ENCODE measurements at regions not wholly inside any gene's neighbourhood (a gene's known extent, or its start where the extent isn't known, plus 50 kb on each side); places are given as distances from the start of the nearest gene placed in this dataset.

DNA sequence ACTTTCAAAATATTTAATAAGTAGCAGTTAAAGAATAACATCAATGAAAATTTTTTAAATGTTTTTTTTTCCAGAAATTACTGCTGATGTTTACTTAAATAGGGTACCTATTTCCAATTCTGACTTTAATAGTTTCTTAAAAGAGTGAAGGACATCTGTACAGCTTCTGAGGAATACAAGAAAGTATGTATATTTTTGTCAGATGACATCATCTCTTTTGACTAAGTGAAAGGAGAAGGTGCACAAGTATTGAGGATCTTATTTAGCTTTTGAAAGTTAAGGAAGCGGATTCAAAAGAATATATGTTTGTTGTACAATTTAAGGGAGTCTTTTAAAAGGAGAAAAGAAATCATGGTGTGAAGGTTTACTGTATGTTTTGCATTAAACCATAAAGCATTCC, 90.0 kb upstream of the SLC35B3 start:
- H3K27ac ChIP-seq: no peak overlapping the region
- H3K4me1 ChIP-seq: no peaks in the 10 kb centered on the region
- no peak overlapping the region for H3K4me3 ChIP-seq
- H3K27me3 ChIP-seq: no peaks in the 10 kb centered on the region
- no peak for DNase-seq
- H3K9me3 ChIP-seq: no peaks in the 10 kb centered on the region
- no peaks in the 10 kb centered on the region for H3K36me3 ChIP-seq
- TF ChIP-seq POLR2A (IDR thresholded peaks at IDR 0.05): no peak
- TF ChIP-seq, protein P1, sequence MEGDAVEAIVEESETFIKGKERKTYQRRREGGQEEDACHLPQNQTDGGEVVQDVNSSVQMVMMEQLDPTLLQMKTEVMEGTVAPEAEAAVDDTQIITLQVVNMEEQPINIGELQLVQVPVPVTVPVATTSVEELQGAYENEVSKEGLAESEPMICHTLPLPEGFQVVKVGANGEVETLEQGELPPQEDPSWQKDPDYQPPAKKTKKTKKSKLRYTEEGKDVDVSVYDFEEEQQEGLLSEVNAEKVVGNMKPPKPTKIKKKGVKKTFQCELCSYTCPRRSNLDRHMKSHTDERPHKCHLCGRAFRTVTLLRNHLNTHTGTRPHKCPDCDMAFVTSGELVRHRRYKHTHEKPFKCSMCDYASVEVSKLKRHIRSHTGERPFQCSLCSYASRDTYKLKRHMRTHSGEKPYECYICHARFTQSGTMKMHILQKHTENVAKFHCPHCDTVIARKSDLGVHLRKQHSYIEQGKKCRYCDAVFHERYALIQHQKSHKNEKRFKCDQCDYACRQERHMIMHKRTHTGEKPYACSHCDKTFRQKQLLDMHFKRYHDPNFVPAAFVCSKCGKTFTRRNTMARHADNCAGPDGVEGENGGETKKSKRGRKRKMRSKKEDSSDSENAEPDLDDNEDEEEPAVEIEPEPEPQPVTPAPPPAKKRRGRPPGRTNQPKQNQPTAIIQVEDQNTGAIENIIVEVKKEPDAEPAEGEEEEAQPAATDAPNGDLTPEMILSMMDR (IDR thresholded peaks at IDR 0.05): no peak
- intact Hi-C loops (cut with DNase I; ENCODE audit: low total_unique reads): no loop called here

DNA sequence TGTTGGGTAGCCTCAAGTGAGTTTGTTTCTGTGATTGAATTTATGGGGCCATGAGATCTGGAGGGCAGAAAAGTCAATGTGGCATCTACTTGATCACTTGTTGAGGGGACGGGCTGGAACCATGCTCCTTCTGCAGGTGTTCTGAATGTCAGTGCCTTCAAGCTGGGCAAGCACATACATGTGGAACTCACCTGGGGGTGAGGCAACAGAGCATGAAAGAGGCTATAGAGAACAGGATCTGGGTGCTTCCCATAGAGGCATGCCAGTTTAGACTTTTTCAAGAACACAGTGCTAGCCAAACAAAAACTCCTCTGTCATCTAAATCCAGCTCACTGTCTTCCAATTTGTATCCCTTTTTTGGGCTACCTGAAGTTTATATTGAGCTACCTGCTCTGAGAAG, 77.8 kb upstream of the SLC35B3 start:
- Histone ChIP-seq H3K4me1 (no peaks in the 10 kb centered on the region), H3K27ac (no peak overlapping the region), H3K27me3 (no peaks in the 10 kb centered on the region), H3K9me3 (no peaks in the 10 kb centered on the region), H3K4me3 (no peak overlapping the region), H3K36me3 (no peaks in the 10 kb centered on the region)
- TF ChIP-seq POLR2A (IDR thresholded peaks at IDR 0.05): no peak
- TF ChIP-seq, protein P1 (IDR thresholded peaks at IDR 0.05): no peak
- intact Hi-C loops (cut with DNase I; ENCODE audit: low total_unique reads): no loop called here
- DNase-seq: no peak

GRCh38 chr6:8507286-8507685, 71.9 kb upstream of the SLC35B3 start:
- Histone ChIP-seq H3K4me3 (no peak overlapping the region), H3K27me3 (no peaks in the 10 kb centered on the region), H3K27ac (no peak overlapping the region), H3K4me1 (no peaks in the 10 kb centered on the region), H3K36me3 (no peaks in the 10 kb centered on the region), H3K9me3 (no peaks in the 10 kb centered on the region)
- no peak for TF ChIP-seq POLR2A (IDR thresholded peaks at IDR 0.05)
- TF ChIP-seq, protein P1 (IDR thresholded peaks at IDR 0.05): no peak
- no peak for DNase-seq
- intact Hi-C loops (cut with DNase I; ENCODE audit: low total_unique reads): no loop called here

DNA sequence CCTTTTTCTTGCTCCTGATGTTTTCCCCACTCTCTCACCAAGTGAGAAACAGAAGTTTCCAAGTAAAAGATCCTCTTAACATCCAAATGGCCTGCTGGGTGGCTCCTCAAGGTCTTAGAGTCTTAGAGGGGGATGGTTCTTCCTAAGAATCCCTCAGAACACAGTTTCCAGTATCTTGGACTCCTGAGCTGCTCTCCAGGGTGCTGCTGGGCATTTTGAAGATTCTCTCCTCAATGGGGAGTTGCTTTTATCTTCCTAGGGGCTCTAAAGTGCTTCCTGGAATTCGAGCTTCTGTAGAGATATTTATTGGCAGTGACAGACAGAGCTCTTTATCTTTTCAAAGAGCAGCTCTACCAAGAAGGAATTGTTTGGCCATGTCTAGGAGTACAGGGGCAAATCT, 70.8 kb upstream of the SLC35B3 start:
- intact Hi-C loops (cut with DNase I; ENCODE audit: low total_unique reads): no loop called here
- TF ChIP-seq, protein P1 (IDR thresholded peaks at IDR 0.05): no peak
- no peak for TF ChIP-seq POLR2A (IDR thresholded peaks at IDR 0.05)

DNA sequence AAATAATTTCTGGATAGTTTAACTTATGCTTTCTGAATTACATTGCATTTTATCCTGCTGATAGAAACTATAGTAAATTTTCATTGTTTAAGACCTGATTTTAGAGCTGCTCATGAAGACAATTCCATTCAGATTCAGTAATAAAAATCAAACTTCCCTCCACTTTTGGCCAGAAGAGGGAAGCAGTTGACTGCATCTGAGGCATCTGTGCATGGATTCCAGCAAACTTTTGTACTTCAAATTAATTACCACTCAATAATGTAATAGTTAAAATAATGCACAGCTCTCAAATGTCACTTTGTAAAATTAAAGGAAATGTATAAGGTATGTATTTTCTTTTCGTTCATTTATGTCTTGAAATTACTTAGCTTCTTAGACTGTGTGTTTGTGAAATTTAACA, 64.2 kb upstream of the SLC35B3 start:
- no peaks in the 10 kb centered on the region for H3K36me3 ChIP-seq
- peaks cover 0 to 3% of the 10 kb centered on the region in 2 donors for H3K9me3 ChIP-seq
- TF ChIP-seq POLR2A (IDR thresholded peaks at IDR 0.05): no peak
- TF ChIP-seq, protein P1 (IDR thresholded peaks at IDR 0.05): no peak
- H3K4me1 ChIP-seq: no peaks in the 10 kb centered on the region
- H3K27ac ChIP-seq: no peak overlapping the region
- no peak for DNase-seq
- H3K4me3 ChIP-seq: no peak overlapping the region
- intact Hi-C loops (cut with DNase I; ENCODE audit: low total_unique reads): no loop called here
- no peaks in the 10 kb centered on the region for H3K27me3 ChIP-seq

More for the DNA sequence above, 70.8 kb upstream of the SLC35B3 start:
- no peak overlapping the region for H3K27ac ChIP-seq
- H3K9me3 ChIP-seq: no peaks in the 10 kb centered on the region
- H3K4me1 ChIP-seq: no peaks in the 10 kb centered on the region
- no peaks in the 10 kb centered on the region for H3K27me3 ChIP-seq
- no peaks in the 10 kb centered on the region for H3K36me3 ChIP-seq
- no peak overlapping the region for H3K4me3 ChIP-seq
- no peak for DNase-seq

Data from uterus (tissue), 3 donors.